B cell (primary cell): ENCODE measurements at regions not wholly inside any gene's neighbourhood (a gene's known extent, or its start where the extent isn't known, plus 50 kb on each side); places are given as distances from the start of the nearest gene placed in this dataset.
"Not testable (repeated sequence)": the region's sequence is repeated elsewhere in the genome, so short reads cannot be mapped to it uniquely, and the experiment has no call there.

Experiments used
- CTCF ChIP-seq: fragments of 200-600 bp; IDR thresholded peaks from one replicate; pipeline ENCODE4 v1.8.0; 2022; ENCODE audit warnings: antibody characterized with exemption, mild to moderate bottlenecking
- EZH2 ChIP-seq: IDR thresholded peaks from 2 replicates; pipeline ENCODE4 v1.6.1; 2012; ENCODE audit warnings: borderline replicate concordance, low read depth, mild to moderate bottlenecking, moderate library complexity, low read length; ENCODE audit not compliant: insufficient read depth, poor library complexity, severe bottlenecking

GRCh38 chr21:36616773-36617172, 82.1 kb upstream of the SIM2 start:
- not testable (repeated sequence) for TF ChIP-seq CTCF, EZH2
